ENCODE measurements at regions not wholly inside any gene's neighbourhood (a gene's known extent, or its start where the extent isn't known, plus 50 kb on each side); places are given as distances from the start of the nearest gene placed in this dataset.

- no peak for FAIRE-seq
- no peak overlapping the region for H2BK15ac ChIP-seq (ENCODE audit: low read length)
- TF ChIP-seq CTBP2 (IDR thresholded peaks at IDR 0.05; ENCODE audit: borderline replicate concordance, insufficient read depth, insufficient read length, low read length) (no peak), ASH2L (IDR thresholded peaks at IDR 0.05; ENCODE audit: low read length) (no peak), CHD2 (IDR thresholded peaks at IDR 0.05; ENCODE audit: low read length) (no peak), HDAC6 (IDR thresholded peaks at IDR 0.05; ENCODE audit: low read depth, low read length) (no peak), SIN3A (conservative IDR thresholded peaks at IDR 0.05 in 1 of 2, IDR thresholded peaks at IDR 0.05 in 1 of 2; ENCODE audit: low read depth in 1 of 2, low read length in 2 of 2) (no peak), KDM5A (IDR thresholded peaks at IDR 0.05; ENCODE audit: low read length) (no peak), SUZ12 (IDR thresholded peaks at IDR 0.05; ENCODE audit: low read length) (no peak), TAF1 (IDR thresholded peaks at IDR 0.05; ENCODE audit: low read depth, low read length) (no peak), SP2 (IDR thresholded peaks at IDR 0.05; ENCODE audit: low read length) (no peak), EZH2 (IDR thresholded peaks at IDR 0.05; ENCODE audit: low read depth, low read length, severe bottlenecking) (no peak), SP4 (IDR thresholded peaks at IDR 0.05; ENCODE audit: low read length) (no peak), MAFK (IDR thresholded peaks at IDR 0.05; ENCODE audit: low read depth, low read length) (no peak)
- TF ChIP-seq, protein P1, sequence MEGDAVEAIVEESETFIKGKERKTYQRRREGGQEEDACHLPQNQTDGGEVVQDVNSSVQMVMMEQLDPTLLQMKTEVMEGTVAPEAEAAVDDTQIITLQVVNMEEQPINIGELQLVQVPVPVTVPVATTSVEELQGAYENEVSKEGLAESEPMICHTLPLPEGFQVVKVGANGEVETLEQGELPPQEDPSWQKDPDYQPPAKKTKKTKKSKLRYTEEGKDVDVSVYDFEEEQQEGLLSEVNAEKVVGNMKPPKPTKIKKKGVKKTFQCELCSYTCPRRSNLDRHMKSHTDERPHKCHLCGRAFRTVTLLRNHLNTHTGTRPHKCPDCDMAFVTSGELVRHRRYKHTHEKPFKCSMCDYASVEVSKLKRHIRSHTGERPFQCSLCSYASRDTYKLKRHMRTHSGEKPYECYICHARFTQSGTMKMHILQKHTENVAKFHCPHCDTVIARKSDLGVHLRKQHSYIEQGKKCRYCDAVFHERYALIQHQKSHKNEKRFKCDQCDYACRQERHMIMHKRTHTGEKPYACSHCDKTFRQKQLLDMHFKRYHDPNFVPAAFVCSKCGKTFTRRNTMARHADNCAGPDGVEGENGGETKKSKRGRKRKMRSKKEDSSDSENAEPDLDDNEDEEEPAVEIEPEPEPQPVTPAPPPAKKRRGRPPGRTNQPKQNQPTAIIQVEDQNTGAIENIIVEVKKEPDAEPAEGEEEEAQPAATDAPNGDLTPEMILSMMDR (IDR thresholded peaks at IDR 0.05; ENCODE audit: control extremely low read depth in 1 of 3, insufficient read depth in 1 of 3, low read depth in 1 of 3, low read length in 3 of 3), result no peak
Observed at GRCh38 chr5:136766456-136766855, 401.1 kb upstream of the TRPC7 start.

More at GRCh38 chr5:136766456-136766855, 401.1 kb upstream of the TRPC7 start:
- Histone ChIP-seq H3K4me3 (ENCODE audit: extremely low read depth in 1 of 4, insufficient read depth in 2 of 4, low read depth in 3 of 4, low read length in 4 of 4) (no peak overlapping the region), H2BK12ac (ENCODE audit: low read depth, low read length) (no peak overlapping the region), H3K27ac (ENCODE audit: low read depth, low read length) (no peak overlapping the region), H3K4me1 (replicated peaks in 1 of 4; ENCODE audit: control insufficient read depth in 3 of 4, insufficient read depth in 4 of 4, low read length in 3 of 4) (no peaks in the 10 kb centered on the region; a peak in 1 of 7 replicates), H3K27me3 (replicated peaks in 1 of 4; ENCODE audit: control insufficient read depth in 3 of 4, extremely low read depth in 1 of 4, insufficient read depth in 3 of 4, low read length in 3 of 4) (no peaks in the 10 kb centered on the region), H2AK5ac (ENCODE audit: low read depth, low read length) (no peak overlapping the region), H2AFZ (ENCODE audit: low read length) (no peak overlapping the region), H4K5ac (ENCODE audit: insufficient read length, low read depth, low read length) (no peak overlapping the region), H2BK5ac (ENCODE audit: low read depth, low read length) (no peak overlapping the region), H3K18ac (ENCODE audit: extremely low read depth, low read length) (no peak overlapping the region), H3K4ac (replicated peaks; ENCODE audit: insufficient read length, low read depth, low read length) (no peak overlapping the region), H3K9me3 (ENCODE audit: insufficient read depth in 2 of 2, low read depth in 1 of 2, low read length in 1 of 2) (no peaks in the 10 kb centered on the region), H2BK120ac (replicated peaks; ENCODE audit: low read depth, low read length) (no peak overlapping the region), H3K79me2 (ENCODE audit: control insufficient read depth in 1 of 2, insufficient read depth in 2 of 2, low read length in 2 of 2) (no peaks in the 10 kb centered on the region), H2BK20ac (ENCODE audit: low read length) (no peak overlapping the region), H3K56ac (replicated peaks; ENCODE audit: insufficient read length, low read depth, low read length) (no peak overlapping the region), H3K23ac (ENCODE audit: insufficient read length) (no peak overlapping the region), H4K91ac (replicated peaks; ENCODE audit: insufficient read length, low read length) (no peak overlapping the region), H3K79me1 (ENCODE audit: low read depth, low read length) (no peaks in the 10 kb centered on the region; the same call in 1 of the 2 replicates), H3K36me3 (ENCODE audit: control insufficient read depth in 2 of 4, insufficient read depth in 4 of 4, low read length in 3 of 4) (no peaks in the 10 kb centered on the region), H3K14ac (ENCODE audit: insufficient read length) (no peak overlapping the region), H3K9ac (replicated peaks in 1 of 4; ENCODE audit: extremely low read depth in 1 of 4, low read depth in 3 of 4, low read length in 3 of 4) (no peak overlapping the region), H3K4me2 (ENCODE audit: insufficient read depth in 1 of 2, low read depth in 2 of 2, low read length in 2 of 2) (no peak overlapping the region), H3K23me2 (ENCODE audit: low read depth, low read length) (no peaks in the 10 kb centered on the region; the same call in 1 of the 2 replicates), H4K8ac (ENCODE audit: extremely low read depth, insufficient read depth, low read length) (no peak overlapping the region), H4K20me1 (replicated peaks in 1 of 2; ENCODE audit: control insufficient read depth in 1 of 2, insufficient read depth in 2 of 2, low read length in 2 of 2) (no peaks in the 10 kb centered on the region)
- no peak for DNase-seq (ENCODE audit: low read depth in 1 of 2, low spot score in 2 of 2)
- ChIA-PET POLR2A (ENCODE audit: partially characterized antibody) (no interaction called here), CTCF (ENCODE audit: partially characterized antibody) (interaction anchor here (1.0 to 1.2 kb wide), 2 partner anchors 81 to 496 kb away, joined by 3 read pairs; no protein-coding TSS in a partner anchor)
- 73% methylated on average over 3 of the region's 3 CpGs; no CpG with 5 or more reads in 1 of the 2 experiments for WGBS, 2 experiments (ENCODE audit: extremely low coverage in 1 of 2, insufficient coverage in 1 of 2, insufficient read length in 1 of 2, insufficient replicate concordance in 2 of 2, low coverage in 1 of 2, low lambda C conversion rate in 2 of 2, missing lambda C conversion rate in 1 of 2)

Measured in H1 (cell line).